Uterus (tissue), 2 donors: ENCODE measurements at regions not wholly inside any gene's neighbourhood (a gene's known extent, or its start where the extent isn't known, plus 50 kb on each side); places are given as distances from the start of the nearest gene placed in this dataset.

Experiments used
- CTCF ChIP-seq, 4 experiments: fragments of 200-600 bp in 2 of 4; fragments of 450-650 bp in 2 of 4; sonication (generic) in 2 of 4; IDR thresholded peaks; one replicate each; pipeline ENCODE4 v1.5.1; 2016 to 2019; ENCODE audit warnings: antibody characterized with exemption in 4 of 4, mild to moderate bottlenecking in 2 of 4, moderate library complexity in 1 of 4
- POLR2A ChIP-seq, 2 donors: fragments of 450-650 bp; IDR thresholded peaks; one replicate each; pipeline ENCODE4 v1.6.1; 2016; ENCODE audit warnings: antibody characterized with exemption in 2 of 2, mild to moderate bottlenecking in 1 of 2, moderate library complexity in 1 of 2

GRCh38 chr13:22940090-22940710, 240.6 kb upstream of the SGCG start:
- TF ChIP-seq CTCF (IDR thresholded peaks at IDR 0.05) (no peak), POLR2A (IDR thresholded peaks at IDR 0.05) (no peak)
